GM23338 (cell line): ENCODE measurements at regions not wholly inside any gene's neighbourhood (a gene's known extent, or its start where the extent isn't known, plus 50 kb on each side); places are given as distances from the start of the nearest gene placed in this dataset.

Experiments
- ATAC-seq: fragments of 200-7000 bp; cut with Tn5 transposase; 3 replicates; pipeline ENCODE4 v1.9.1; 2020
- DNase-seq: peaks from one replicate; pipeline ENCODE4 v3.0.0-alpha.2; 2015; ENCODE audit warnings: low spot score
- H2AFZ ChIP-seq: fragments of 200-600 bp; sonication (generic); 2 replicates; pipeline ENCODE4 v1.8.0; 2016; ENCODE audit warnings: antibody characterized with exemption, mild to moderate bottlenecking, moderate library complexity
- H3F3A ChIP-seq: fragments of 200-600 bp; sonication (generic); replicated peaks from 2 replicates; pipeline ENCODE4 v1.8.0; 2017; ENCODE audit warnings: antibody characterized with exemption, mixed run types, low read depth
- H3K27ac ChIP-seq: fragments of 200-600 bp; sonication (generic); 2 replicates; pipeline ENCODE4 v1.6.1; 2016; ENCODE audit warnings: low read depth
- H3K27me3 ChIP-seq: fragments of 200-600 bp; sonication (generic); 2 replicates; pipeline ENCODE4 v1.8.0; 2016; ENCODE audit warnings: mild to moderate bottlenecking, mixed run types, moderate library complexity; ENCODE audit not compliant: insufficient read depth
- H3K36me3 ChIP-seq: fragments of 200-600 bp; sonication (generic); 2 replicates; pipeline ENCODE4 v1.8.0; 2016; ENCODE audit warnings: mild to moderate bottlenecking; ENCODE audit not compliant: insufficient read depth
- H3K4me1 ChIP-seq: fragments of 200-600 bp; sonication (generic); 2 replicates; pipeline ENCODE4 v1.8.0; 2016; ENCODE audit warnings: mild to moderate bottlenecking, moderate library complexity; ENCODE audit not compliant: insufficient read depth
- H3K4me2 ChIP-seq: fragments of 200-600 bp; sonication (generic); 2 replicates; pipeline ENCODE4 v1.7.1; 2017; ENCODE audit warnings: mixed run types
- H3K4me3 ChIP-seq: fragments of 200-600 bp; sonication (generic); 2 replicates; pipeline ENCODE4 v1.6.1; 2016; ENCODE audit warnings: mixed run types
- H3K79me2 ChIP-seq: fragments of 200-600 bp; sonication (generic); replicated peaks from 2 replicates; pipeline ENCODE4 v1.8.0; 2017; ENCODE audit warnings: mild to moderate bottlenecking; ENCODE audit not compliant: insufficient read depth
- H3K9me2 ChIP-seq: fragments of 200-600 bp; sonication (generic); 2 replicates; pipeline ENCODE4 v1.8.0; 2017; ENCODE audit not compliant: insufficient read depth
- H4K20me1 ChIP-seq: fragments of 200-600 bp; sonication (generic); replicated peaks from 2 replicates; pipeline ENCODE4 v1.8.0; 2017; ENCODE audit warnings: mild to moderate bottlenecking; ENCODE audit not compliant: insufficient read depth
- H3K27ac Mint-ChIP-seq: 2 replicates; pipeline ENCODE4 v1.8.0; 2020; ENCODE audit warnings: inconsistent platforms, mild to moderate bottlenecking, moderate library complexity, mixed read lengths
- H3K27me3 Mint-ChIP-seq: 3 replicates; pipeline ENCODE4 v1.8.0; 2022; ENCODE audit warnings: low read depth, mild to moderate bottlenecking, moderate library complexity, mixed read lengths, inconsistent platforms; ENCODE audit not compliant: insufficient read depth, poor library complexity
- H3K36me3 Mint-ChIP-seq: 3 replicates; pipeline ENCODE4 v1.8.0; 2021; ENCODE audit warnings: low read depth, mild to moderate bottlenecking, inconsistent platforms, moderate library complexity, mixed read lengths
- H3K4me1 Mint-ChIP-seq: 3 replicates; pipeline ENCODE4 v1.8.0; 2020; ENCODE audit warnings: mild to moderate bottlenecking, inconsistent platforms, mixed read lengths
- H3K4me3 Mint-ChIP-seq: 3 replicates; pipeline ENCODE4 v1.8.0; 2021; ENCODE audit warnings: moderate library complexity, mild to moderate bottlenecking, inconsistent platforms, mixed read lengths
- H3K9me3 Mint-ChIP-seq: 3 replicates; pipeline ENCODE4 v1.8.0; 2020; ENCODE audit warnings: moderate library complexity, mild to moderate bottlenecking, inconsistent platforms, mixed read lengths
- ETS1 ChIP-seq: IDR thresholded peaks from 2 replicates; pipeline ENCODE4 v1.6.1; 2016; ENCODE audit warnings: antibody characterized with exemption
- EZH2 ChIP-seq: fragments of 200-600 bp; sonication (generic); IDR thresholded peaks from one replicate; pipeline ENCODE4 v1.8.0; 2017; ENCODE audit warnings: antibody characterized with exemption, mild to moderate bottlenecking, low read depth; ENCODE audit not compliant: unreplicated experiment
- REST ChIP-seq: IDR thresholded peaks from one replicate; pipeline ENCODE4 v1.6.1; 2018; ENCODE audit warnings: antibody characterized with exemption; ENCODE audit not compliant: unreplicated experiment
- STAT1 ChIP-seq: IDR thresholded peaks from one replicate; pipeline ENCODE4 v1.6.1; 2016; ENCODE audit warnings: antibody characterized with exemption; ENCODE audit not compliant: unreplicated experiment
- ZNF114 ChIP-seq: fragments of 250-450 bp; sonication (Bioruptor Pico); IDR thresholded peaks from 2 replicates; pipeline ENCODE4 v1.5.0; 2020; ENCODE audit warnings: mild to moderate bottlenecking, moderate library complexity
- ZNF331 ChIP-seq: fragments of 250-450 bp; sonication (Bioruptor Pico); IDR thresholded peaks from 2 replicates; pipeline ENCODE4 v1.5.0; 2020; ENCODE audit warnings: low read depth, mild to moderate bottlenecking, moderate library complexity
- ZNF462 ChIP-seq: fragments of 250-450 bp; sonication (Bioruptor Pico); IDR thresholded peaks from 2 replicates; pipeline ENCODE4 v1.5.0; 2020; ENCODE audit warnings: mild to moderate bottlenecking, moderate library complexity

GRCh38 chr15:98506711-98507110 is 141.6 kb upstream of the IGF1R start:
- no peak for ATAC-seq
- H3K36me3 Mint-ChIP-seq, result no peaks in the 10 kb centered on the region
- Histone ChIP-seq H3K4me2 (no peak overlapping the region), H3F3A (no peaks in the 10 kb centered on the region), H3K4me1 (0 out of 2 replicates have a peak, but pooled peaks cover 3% of the 10 kb centered on the region), H3K27ac (no peak overlapping the region), H3K79me2 (no peaks in the 10 kb centered on the region), H4K20me1 (no peaks in the 10 kb centered on the region), H3K27me3 (no peaks in the 10 kb centered on the region), H3K36me3 (no peaks in the 10 kb centered on the region), H2AFZ (no peak overlapping the region), H3K4me3 (no peak overlapping the region), H3K9me2 (no peaks in the 10 kb centered on the region)
- TF ChIP-seq STAT1 (no peak), ZNF462 (CRISPR knock-in tag) (no peak), ZNF114 (CRISPR knock-in tag) (no peak), EZH2 (no peak)
- H3K27ac Mint-ChIP-seq, result no peak overlapping the region
- H3K4me1 Mint-ChIP-seq, result no peaks in the 10 kb centered on the region; the same call in 2 of the 3 replicates
- no peak for DNase-seq
- H3K9me3 Mint-ChIP-seq, result no peaks in the 10 kb centered on the region; the same call in 2 of the 3 replicates
- no peak overlapping the region for H3K4me3 Mint-ChIP-seq
- H3K27me3 Mint-ChIP-seq, result peaks cover 5% of the 10 kb centered on the region

DNA sequence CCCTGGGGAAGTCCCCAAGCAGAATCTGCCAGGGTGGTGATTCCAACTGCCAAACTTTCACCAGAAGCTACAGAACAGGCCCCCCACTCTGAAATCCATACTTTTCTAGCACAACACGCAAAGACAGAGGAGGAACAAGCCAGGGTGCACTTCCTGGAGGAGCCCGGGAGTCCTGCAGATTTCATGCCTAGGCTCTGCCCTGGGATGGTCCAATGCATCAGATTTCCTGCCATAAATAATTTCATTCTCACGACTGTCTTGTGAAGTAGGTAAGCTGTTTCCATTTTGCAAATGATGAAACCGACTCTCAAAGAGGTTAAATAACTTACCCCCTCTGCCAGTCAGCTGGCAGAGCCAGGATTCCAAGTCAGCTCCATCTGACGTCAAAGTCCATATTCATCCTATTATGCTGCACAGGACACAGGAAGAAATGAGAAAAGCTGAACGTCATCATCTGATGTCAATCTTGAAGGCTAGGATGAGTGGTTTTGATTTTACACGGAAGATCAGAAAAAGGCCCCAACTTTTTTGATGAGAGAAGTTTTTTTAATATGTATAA is 134.8 kb upstream of the IGF1R start:
- DNase-seq (no peak), ATAC-seq (no peak)
- Histone ChIP-seq H3K4me3 (no peak overlapping the region), H3K36me3 (no peaks in the 10 kb centered on the region), H3K4me2 (no peak overlapping the region), H2AFZ (no peak overlapping the region), H3K4me1 (no peaks in the 10 kb centered on the region), H3K9me2 (no peaks in the 10 kb centered on the region), H3K27me3 (no peaks in the 10 kb centered on the region), H3K79me2 (no peaks in the 10 kb centered on the region), H3F3A (no peaks in the 10 kb centered on the region), H3K27ac (no peak overlapping the region), H4K20me1 (no peaks in the 10 kb centered on the region)
- no peak overlapping the region for H3K27ac Mint-ChIP-seq
- no peaks in the 10 kb centered on the region for H3K36me3 Mint-ChIP-seq
- TF ChIP-seq REST (no peak), STAT1 (no peak), EZH2 (no peak), ZNF331 (no peak), ETS1 (no peak)
- H3K9me3 Mint-ChIP-seq, result no peaks in the 10 kb centered on the region
- no peak overlapping the region for H3K4me3 Mint-ChIP-seq
- no peaks in the 10 kb centered on the region for H3K4me1 Mint-ChIP-seq
- no peaks in the 10 kb centered on the region for H3K27me3 Mint-ChIP-seq
